K562 (cell line): ENCODE measurements at regions not wholly inside any gene's neighbourhood (a gene's known extent, or its start where the extent isn't known, plus 50 kb on each side); places are given as distances from the start of the nearest gene placed in this dataset.

ENCODE experiments used
- CHD1 ChIP-seq: fragments of 200-600 bp; sonication (generic); IDR thresholded peaks from one replicate; pipeline ENCODE4 v1.6.1; 2012; ENCODE audit warnings: mild to moderate bottlenecking, moderate library complexity, low read length, inconsistent platforms
- HNRNPH1 ChIP-seq: fragments of 200-400 bp; formaldehyde crosslinking; optimal IDR thresholded peaks from 2 replicates; pipeline ENCODE3; 2017; ENCODE audit warnings: low read depth, mild to moderate bottlenecking, low read length, moderate library complexity
- KDM1A ChIP-seq, 2 experiments: fragments of 450-650 bp; IDR thresholded peaks; 2 replicates each; pipeline ENCODE4 v1.6.1; 2016; ENCODE audit warnings: mild to moderate bottlenecking in 2 of 2
- POLR2A ChIP-seq: fragments of 450-650 bp; conservative IDR thresholded peaks from 2 replicates; pipeline ENCODE4 v1.6.1; 2016
- TF ChIP-seq, protein P1 (sequence below): sonication (generic); formaldehyde crosslinking; IDR thresholded peaks from 2 replicates; pipeline ENCODE4 v1.9.0; 2022; ENCODE audit warnings: mild to moderate bottlenecking, missing genetic modification reagents
- TF ChIP-seq, protein P2 (sequence below): fragments of 450-650 bp; IDR thresholded peaks from one replicate; pipeline ENCODE4 v1.6.1; 2018; ENCODE audit warnings: mild to moderate bottlenecking, moderate library complexity; ENCODE audit not compliant: partially characterized antibody
- TF ChIP-seq, protein P3 (sequence below), 2 experiments: fragments of 450-650 bp; IDR thresholded peaks; 2 replicates each; pipeline ENCODE4 v1.6.1; 2016

DNA sequence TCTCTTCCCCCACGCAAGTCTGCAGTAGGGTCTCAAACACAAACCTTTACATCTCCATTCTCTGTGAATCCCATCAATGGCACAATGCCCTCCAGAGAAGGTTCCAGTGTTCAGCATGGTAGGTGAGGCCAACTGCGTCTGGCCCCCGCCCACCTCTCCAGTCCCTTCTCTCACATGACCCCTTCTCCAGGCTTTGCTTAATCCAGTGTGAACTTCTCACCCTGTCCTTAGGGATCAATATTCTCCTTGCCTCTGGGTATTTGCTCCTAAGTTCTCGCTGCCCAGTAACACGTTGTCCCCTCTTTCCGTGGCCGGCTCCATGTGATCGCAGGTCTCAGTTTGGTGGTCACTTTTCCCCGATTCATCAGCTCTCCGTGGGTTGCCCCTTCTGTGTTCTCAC, 225.1 kb upstream of the PMEPA1 start:
- TF ChIP-seq, protein P1, sequence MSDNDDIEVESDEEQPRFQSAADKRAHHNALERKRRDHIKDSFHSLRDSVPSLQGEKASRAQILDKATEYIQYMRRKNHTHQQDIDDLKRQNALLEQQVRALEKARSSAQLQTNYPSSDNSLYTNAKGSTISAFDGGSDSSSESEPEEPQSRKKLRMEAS (CRISPR knock-in tag): no peak
- TF ChIP-seq, protein P2, sequence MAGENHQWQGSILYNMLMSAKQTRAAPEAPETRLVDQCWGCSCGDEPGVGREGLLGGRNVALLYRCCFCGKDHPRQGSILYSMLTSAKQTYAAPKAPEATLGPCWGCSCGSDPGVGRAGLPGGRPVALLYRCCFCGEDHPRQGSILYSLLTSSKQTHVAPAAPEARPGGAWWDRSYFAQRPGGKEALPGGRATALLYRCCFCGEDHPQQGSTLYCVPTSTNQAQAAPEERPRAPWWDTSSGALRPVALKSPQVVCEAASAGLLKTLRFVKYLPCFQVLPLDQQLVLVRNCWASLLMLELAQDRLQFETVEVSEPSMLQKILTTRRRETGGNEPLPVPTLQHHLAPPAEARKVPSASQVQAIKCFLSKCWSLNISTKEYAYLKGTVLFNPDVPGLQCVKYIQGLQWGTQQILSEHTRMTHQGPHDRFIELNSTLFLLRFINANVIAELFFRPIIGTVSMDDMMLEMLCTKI: no peak
- TF ChIP-seq KDM1A (IDR thresholded peaks at IDR 0.05) (no peak), HNRNPH1 (no peak), CHD1 (no peak), POLR2A (no peak)
- TF ChIP-seq, protein P3, sequence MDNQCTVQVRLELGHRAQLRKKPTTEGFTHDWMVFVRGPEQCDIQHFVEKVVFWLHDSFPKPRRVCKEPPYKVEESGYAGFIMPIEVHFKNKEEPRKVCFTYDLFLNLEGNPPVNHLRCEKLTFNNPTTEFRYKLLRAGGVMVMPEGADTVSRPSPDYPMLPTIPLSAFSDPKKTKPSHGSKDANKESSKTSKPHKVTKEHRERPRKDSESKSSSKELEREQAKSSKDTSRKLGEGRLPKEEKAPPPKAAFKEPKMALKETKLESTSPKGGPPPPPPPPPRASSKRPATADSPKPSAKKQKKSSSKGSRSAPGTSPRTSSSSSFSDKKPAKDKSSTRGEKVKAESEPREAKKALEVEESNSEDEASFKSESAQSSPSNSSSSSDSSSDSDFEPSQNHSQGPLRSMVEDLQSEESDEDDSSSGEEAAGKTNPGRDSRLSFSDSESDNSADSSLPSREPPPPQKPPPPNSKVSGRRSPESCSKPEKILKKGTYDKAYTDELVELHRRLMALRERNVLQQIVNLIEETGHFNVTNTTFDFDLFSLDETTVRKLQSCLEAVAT (IDR thresholded peaks at IDR 0.05): no peak
